A549 (cell line): ENCODE measurements at regions not wholly inside any gene's neighbourhood (a gene's known extent, or its start where the extent isn't known, plus 50 kb on each side); places are given as distances from the start of the nearest gene placed in this dataset.

Source experiments
- ATAC-seq, 2 experiments: fragments of 200-7000 bp in 1 of 2; fragments of >200 bp in 1 of 2; cut with Nextera tagmentation in 1 of 2; cut with Tn5 transposase in 1 of 2; 3 replicates each; pipeline versions ENCODE4 v1.8.0 to v1.9.1; 2018 to 2020; ENCODE audit warnings: mild to moderate bottlenecking in 1 of 2, moderate library complexity in 1 of 2
- CTCF ChIA-PET: fragments of 300-600 bp; sonication (Branson Sonifier 250); formaldehyde crosslinking; extraction: SDS; loops from one replicate; lab custom pipeline; 2021; ENCODE audit warnings: antibody characterized with exemption, inconsistent platforms; lab: Yijun Ruan, JAX
- POLR2A ChIA-PET: fragments of 350-600 bp; formaldehyde crosslinking; extraction: SDS; loops from one replicate; lab custom pipeline; 2021; ENCODE audit warnings: antibody characterized with exemption, inconsistent platforms; lab: Yijun Ruan, JAX
- DNase-seq, 2 experiments: peaks; one replicate each; pipeline versions ENCODE4 v3.0.0 to v3.0.0-alpha.2; 2011 to 2016; ENCODE audit warnings: low read depth in 1 of 2, low spot score in 1 of 2
- FAIRE-seq: peaks from 2 replicates; lab custom pipeline; 2011; peaks lifted over from hg19 to GRCh38; lab: Jason Lieb, UNC
- H3K27ac ChIP-seq, 2 experiments: fragments of >200 bp; sonication (Bioruptor Twin); formaldehyde crosslinking; 3 replicates each; pipeline ENCODE4 v1.5.1; 2016 to 2017
- H3K4me1 ChIP-seq: fragments of >200 bp; sonication (Bioruptor Twin); formaldehyde crosslinking; 3 replicates; pipeline ENCODE4 v1.6.1; 2016
- H3K4me2 ChIP-seq: fragments of >200 bp; sonication (Bioruptor Twin); formaldehyde crosslinking; 3 replicates; pipeline ENCODE4 v1.6.1; 2016
- H3K4me3 ChIP-seq: fragments of >200 bp; sonication (Bioruptor Twin); formaldehyde crosslinking; 3 replicates; pipeline ENCODE4 v1.5.1; 2016
- H3K9me3 ChIP-seq: fragments of >200 bp; sonication (Bioruptor Twin); formaldehyde crosslinking; 3 replicates; pipeline ENCODE4 v1.6.1; 2016
- BHLHE40 ChIP-seq: IDR thresholded peaks from 2 replicates; pipeline ENCODE4 v1.6.1; 2012; ENCODE audit warnings: low read depth, low read length, inconsistent platforms
- CBX2 ChIP-seq: fragments of 200-600 bp; sonication (generic); IDR thresholded peaks from 2 replicates; pipeline ENCODE4 v1.6.1; 2016; ENCODE audit warnings: low read depth, mild to moderate bottlenecking, borderline replicate concordance
- CBX8 ChIP-seq: fragments of 200-600 bp; sonication (generic); IDR thresholded peaks from 2 replicates; pipeline ENCODE4 v1.6.1; 2016
- CHD2 ChIP-seq: fragments of 150-350 bp; IDR thresholded peaks from 2 replicates; pipeline ENCODE4 v1.6.1; 2014; ENCODE audit warnings: low read length; ENCODE audit not compliant: partially characterized antibody
- CHD4 ChIP-seq: fragments of 200-600 bp; sonication (generic); IDR thresholded peaks from 2 replicates; pipeline ENCODE4 v1.6.1; 2016; ENCODE audit warnings: antibody characterized with exemption, mild to moderate bottlenecking, borderline replicate concordance
- ELK1 ChIP-seq: fragments of 150-350 bp; IDR thresholded peaks from 2 replicates; pipeline ENCODE4 v1.6.1; 2014; ENCODE audit warnings: low read depth, mild to moderate bottlenecking, low read length
- ESRRA ChIP-seq: fragments of 150-350 bp; IDR thresholded peaks from 2 replicates; pipeline ENCODE4 v1.6.1; 2014; ENCODE audit warnings: mild to moderate bottlenecking, low read length, borderline replicate concordance
- FOSB ChIP-seq: fragments of 250-450 bp; sonication (Bioruptor Pico); IDR thresholded peaks from 2 replicates; pipeline ENCODE4 v1.5.0; 2020; ENCODE audit warnings: mild to moderate bottlenecking, moderate library complexity
- HDAC2 ChIP-seq: fragments of 200-600 bp; sonication (generic); IDR thresholded peaks from 2 replicates; pipeline ENCODE4 v1.6.1; 2016
- HES2 ChIP-seq: fragments of >200 bp; sonication (Bioruptor Twin); formaldehyde crosslinking; IDR thresholded peaks from 2 replicates; pipeline ENCODE4 v1.6.1; 2016
- JUNB ChIP-seq: fragments of >200 bp; sonication (Bioruptor Twin); formaldehyde crosslinking; IDR thresholded peaks from 2 replicates; pipeline ENCODE4 v1.6.1; 2016
- MYC ChIP-seq: IDR thresholded peaks from 2 replicates; pipeline ENCODE4 v1.6.1; 2012; ENCODE audit warnings: mild to moderate bottlenecking, inconsistent platforms, low read length, improper control_type of control experiment, borderline replicate concordance
- NR3C1 ChIP-seq: fragments of >200 bp; sonication (Bioruptor Twin); formaldehyde crosslinking; IDR thresholded peaks from 3 replicates; pipeline ENCODE4 v1.6.1; 2017
- PHF8 ChIP-seq: fragments of 200-600 bp; sonication (generic); IDR thresholded peaks from 2 replicates; pipeline ENCODE4 v1.6.1; 2016; ENCODE audit warnings: low read depth, mild to moderate bottlenecking, antibody characterized with exemption, moderate library complexity, borderline replicate concordance
- RFX5 ChIP-seq: fragments of 450-650 bp; IDR thresholded peaks from 2 replicates; pipeline ENCODE4 v1.7.1; 2014; ENCODE audit warnings: antibody characterized with exemption, mild to moderate bottlenecking, moderate library complexity
- RNF2 ChIP-seq: fragments of 200-600 bp; sonication (generic); IDR thresholded peaks from 2 replicates; pipeline ENCODE4 v1.6.1; 2016; ENCODE audit warnings: low read depth, mild to moderate bottlenecking, antibody characterized with exemption, moderate library complexity, borderline replicate concordance
- ZFP36 ChIP-seq: fragments of 450-650 bp; IDR thresholded peaks from 2 replicates; pipeline ENCODE4 v1.6.1; 2014; ENCODE audit warnings: borderline replicate concordance; ENCODE audit not compliant: partially characterized antibody
- WGBS: methylation state at CpG from one replicate; pipeline ENCODE4 v1.1.6; 2017; ENCODE audit errors: missing lambda C conversion rate; 5-methylcytosine and 5-hydroxymethylcytosine counted together
- TF ChIP-seq, protein P1 (sequence below): IDR thresholded peaks from 2 replicates; pipeline ENCODE4 v1.6.1; 2012
- TF ChIP-seq, protein P2 (sequence below): fragments of 250-450 bp; sonication (Bioruptor Pico); IDR thresholded peaks from 2 replicates; pipeline ENCODE4 v1.5.0; 2020; ENCODE audit warnings: low read depth, mild to moderate bottlenecking, moderate library complexity

- TF ChIP-seq CBX8 (no peak), ESRRA (no peak), FOSB (CRISPR knock-in tag) (no peak), CHD2 (no peak), HES2 (no peak), CBX2 (no peak), HDAC2 (no peak)
- TF ChIP-seq, protein P1, sequence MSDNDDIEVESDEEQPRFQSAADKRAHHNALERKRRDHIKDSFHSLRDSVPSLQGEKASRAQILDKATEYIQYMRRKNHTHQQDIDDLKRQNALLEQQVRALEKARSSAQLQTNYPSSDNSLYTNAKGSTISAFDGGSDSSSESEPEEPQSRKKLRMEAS, result no peak
- H3K4me2 ChIP-seq, result no peak overlapping the region
- DNase-seq (no peak), ATAC-seq (no peak), FAIRE-seq (no peak)
- CTCF ChIA-PET, result interaction anchor here (0.6 to 1.6 kb wide), 2 partner anchors 15 to 69 kb away, joined by 3 read pairs; no protein-coding TSS in a partner anchor
- H3K9me3 ChIP-seq, result no peaks in the 10 kb centered on the region
- no peak overlapping the region for H3K27ac ChIP-seq
- no peaks in the 10 kb centered on the region for H3K4me1 ChIP-seq
- POLR2A ChIA-PET, result no interaction called here
- 57% methylated on average over 3 of the region's 3 CpGs for WGBS
- no peak overlapping the region for H3K4me3 ChIP-seq
Observed at GRCh38 chr10:33982995-33983394, 648.5 kb upstream of the NRP1 start.

DNA sequence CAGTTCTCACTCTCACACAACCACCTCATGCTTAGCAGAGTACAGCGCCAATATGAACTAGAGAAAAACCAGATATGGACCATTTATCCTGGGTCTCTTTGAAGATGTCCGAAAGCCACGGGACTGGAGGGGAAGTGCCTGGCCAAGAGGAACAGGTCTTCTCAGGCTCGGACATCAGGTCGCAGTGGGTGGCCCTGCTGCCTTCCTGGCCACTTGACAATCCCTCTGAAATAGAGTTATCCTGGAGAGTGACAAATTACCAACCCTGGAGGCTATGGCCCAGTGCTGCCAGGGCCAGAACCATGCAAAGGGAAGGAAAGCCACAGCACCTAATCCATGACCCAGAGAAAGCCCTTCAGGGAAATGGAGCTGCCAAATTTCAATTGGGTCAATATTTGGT, 646.8 kb upstream of the NRP1 start:
- DNase-seq (no peak), ATAC-seq (no peak), FAIRE-seq (no peak)
- CTCF ChIA-PET, result interaction anchor here (1.3 to 1.6 kb wide), 2 partner anchors 17 to 61 kb away, joined by 3 read pairs; no protein-coding TSS in a partner anchor
- Histone ChIP-seq H3K27ac (no peak overlapping the region), H3K9me3 (no peaks in the 10 kb centered on the region), H3K4me1 (no peaks in the 10 kb centered on the region), H3K4me2 (no peak overlapping the region), H3K4me3 (no peak overlapping the region)
- WGBS, result 78% methylated on average over 5 of the region's 5 CpGs
- TF ChIP-seq, protein P1, result no peak
- TF ChIP-seq MYC (no peak), ELK1 (no peak), BHLHE40 (no peak), CHD4 (no peak), RNF2 (no peak), PHF8 (no peak), ZFP36 (no peak), HDAC2 (no peak), ESRRA (no peak)
- TF ChIP-seq, protein P2, sequence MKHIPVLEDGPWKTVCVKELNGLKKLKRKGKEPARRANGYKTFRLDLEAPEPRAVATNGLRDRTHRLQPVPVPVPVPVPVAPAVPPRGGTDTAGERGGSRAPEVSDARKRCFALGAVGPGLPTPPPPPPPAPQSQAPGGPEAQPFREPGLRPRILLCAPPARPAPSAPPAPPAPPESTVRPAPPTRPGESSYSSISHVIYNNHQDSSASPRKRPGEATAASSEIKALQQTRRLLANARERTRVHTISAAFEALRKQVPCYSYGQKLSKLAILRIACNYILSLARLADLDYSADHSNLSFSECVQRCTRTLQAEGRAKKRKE (CRISPR knock-in tag), result no peak
- POLR2A ChIA-PET, result no interaction called here

DNA sequence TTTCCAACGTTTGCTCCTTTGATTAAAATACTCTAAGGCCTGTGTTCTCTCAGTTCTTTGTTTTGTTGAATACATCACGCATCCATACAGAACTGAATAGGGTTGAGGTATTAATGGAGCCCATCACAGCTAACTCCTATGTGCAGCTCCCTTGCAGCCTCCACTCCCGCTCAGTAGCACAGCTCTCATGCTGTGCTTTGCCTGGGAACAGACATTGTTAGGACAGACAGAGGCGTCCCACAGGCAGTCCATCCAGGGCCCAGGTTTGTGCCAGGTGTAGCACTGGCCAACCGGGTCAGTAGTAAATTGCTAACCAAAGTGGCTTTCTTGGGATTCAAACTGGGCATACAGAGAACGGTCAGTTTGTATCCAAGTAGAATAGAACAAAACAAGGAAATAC, 644.7 kb upstream of the NRP1 start:
- no peak overlapping the region for H3K4me2 ChIP-seq
- no peaks in the 10 kb centered on the region for H3K4me1 ChIP-seq
- CTCF ChIA-PET, result no interaction called here
- FAIRE-seq, result no peak
- 66% methylated on average over 6 of the region's 6 CpGs for whole genome bisulfite sequencing
- POLR2A ChIA-PET, result no interaction called here
- no peak overlapping the region for H3K27ac ChIP-seq
- no peak for ATAC-seq
- no peaks in the 10 kb centered on the region for H3K9me3 ChIP-seq
- TF ChIP-seq BHLHE40, result no peak
- no peak for TF ChIP-seq RFX5
- TF ChIP-seq CHD2, result no peak
- TF ChIP-seq JUNB, result no peak
- no peak for TF ChIP-seq NR3C1
- no peak for DNase-seq
- H3K4me3 ChIP-seq, result no peak overlapping the region
